HS-5 (cell line): ENCODE measurements at regions not wholly inside any gene's neighbourhood (a gene's known extent, or its start where the extent isn't known, plus 50 kb on each side); places are given as distances from the start of the nearest gene placed in this dataset.

Experiments
- DNase-seq: peaks from one replicate; pipeline ENCODE4 v3.0.0-alpha.2; 2012; ENCODE audit warnings: low read depth

GRCh38 chr15:70470556-70471191, 292.7 kb downstream of the UACA start:
- no peak for DNase-seq

- no peak for DNase-seq
These were observed 293.5 kb downstream of the UACA start for GRCh38 chr15:70469651-70470555.

GRCh38 chr15:70469182-70469581, 294.2 kb downstream of the UACA start:
- DNase-seq = no peak

GRCh38 chr15:70466895-70467529, 296.3 kb downstream of the UACA start:
- no peak for DNase-seq

GRCh38 chr15:70466305-70466704, 297.1 kb downstream of the UACA start:
- DNase-seq = no peak

- DNase-seq = no peak
These were observed 297.5 kb downstream of the UACA start for GRCh38 chr15:70465812-70466211.

GRCh38 chr15:70463453-70463834, 299.9 kb downstream of the UACA start:
- no peak for DNase-seq

DNA sequence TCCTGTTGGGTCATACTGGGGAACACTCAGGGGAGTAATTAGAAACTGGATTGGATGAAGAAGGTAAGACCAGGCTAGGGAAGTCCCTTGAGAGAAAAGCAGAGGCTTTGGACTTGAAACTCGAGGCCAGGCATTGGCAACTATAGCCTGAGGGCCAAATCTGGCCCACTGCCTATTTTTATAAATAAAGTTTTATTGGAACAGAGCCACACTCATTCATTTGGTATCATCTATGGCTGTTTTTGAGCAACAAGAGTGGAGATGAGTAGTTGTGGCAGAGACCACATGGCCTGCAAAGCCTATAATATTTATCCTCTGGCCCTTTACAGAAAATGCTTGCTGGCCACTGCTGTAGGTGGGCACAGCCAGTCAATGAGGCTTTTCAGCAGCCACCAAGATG, 301.4 kb downstream of the UACA start:
- no peak for DNase-seq

- no peak for DNase-seq
These were observed 302.3 kb downstream of the UACA start for GRCh38 chr15:70461017-70461416.

- DNase-seq = no peak
These were observed 304.0 kb downstream of the UACA start for GRCh38 chr15:70459312-70459711.

- DNase-seq = no peak
These were observed 309.6 kb downstream of the UACA start for GRCh38 chr15:70453766-70454165.

DNA sequence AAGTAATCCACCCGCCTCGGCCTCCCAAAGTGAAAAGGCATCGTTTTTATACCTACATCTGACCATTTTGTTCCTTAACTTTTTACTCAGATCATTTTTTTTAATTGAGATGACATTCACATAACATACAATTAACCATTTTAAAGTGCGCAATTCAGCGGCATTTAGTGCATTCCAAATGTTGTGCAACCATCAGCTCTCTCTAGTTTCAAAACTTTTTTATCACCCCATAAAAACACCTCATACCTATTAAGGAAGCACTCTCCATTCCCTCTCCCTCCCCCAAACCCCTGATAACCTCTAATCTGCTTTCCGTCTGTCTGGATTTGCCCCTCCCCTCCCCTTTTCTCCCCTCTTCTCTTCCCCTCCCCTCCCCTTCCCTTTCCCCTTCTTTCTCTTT, 310.1 kb downstream of the UACA start:
- no peak for DNase-seq

DNA sequence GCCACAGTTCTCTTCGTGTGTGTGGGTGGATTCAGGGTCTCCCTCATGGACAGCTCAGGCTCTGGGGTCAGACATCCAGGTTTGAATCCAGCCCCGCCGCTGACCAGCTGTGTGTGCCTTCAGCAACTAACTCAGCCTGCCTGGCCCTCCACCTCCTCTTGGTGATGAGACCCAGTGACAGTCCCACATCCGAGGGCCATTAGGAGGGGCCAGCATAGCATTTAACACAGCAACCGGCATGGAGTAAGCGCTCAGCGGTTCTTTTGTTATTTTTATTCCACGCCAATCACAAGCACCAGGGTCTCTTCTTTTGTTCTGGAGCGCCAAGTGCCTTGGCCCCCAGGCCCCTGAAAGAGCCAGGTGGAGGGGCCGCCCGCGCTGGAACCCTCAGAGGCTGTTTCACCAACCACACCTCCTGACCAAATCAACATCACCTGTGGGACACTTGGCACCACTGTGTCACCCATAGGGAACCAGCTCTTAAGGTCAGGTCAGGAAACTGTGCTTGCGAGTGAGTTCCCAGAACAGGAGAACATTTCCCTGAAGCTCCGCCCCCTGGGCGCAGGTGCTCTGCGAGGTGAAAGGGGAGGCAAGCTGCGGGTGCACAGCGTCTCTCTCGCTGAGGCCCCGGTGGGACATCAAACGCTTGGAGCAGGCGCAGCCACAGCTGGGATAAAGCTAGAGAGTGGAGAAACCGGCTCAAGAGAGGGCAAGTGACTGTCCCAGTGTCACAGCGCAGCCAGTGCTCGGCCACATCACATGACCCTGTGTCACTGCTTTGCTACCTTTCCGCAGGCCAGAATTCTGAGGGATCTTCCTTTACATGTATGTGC, 311.3 kb downstream of the UACA start:
- no peak for DNase-seq

DNA sequence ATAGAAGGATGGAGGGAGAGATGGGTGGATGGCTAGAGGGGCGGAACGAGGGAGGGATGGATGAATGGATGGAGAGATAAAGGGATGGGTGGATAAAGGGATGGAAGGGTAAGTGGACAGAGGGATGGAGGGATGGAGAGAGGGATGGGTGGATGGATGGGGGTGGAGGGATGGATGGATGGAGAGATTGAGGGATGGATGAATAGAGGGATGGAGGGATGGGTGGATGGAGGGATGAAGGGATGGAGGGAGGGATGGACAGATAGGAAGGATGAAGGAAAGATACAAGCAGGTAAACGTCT, 313.3 kb downstream of the UACA start:
- no peak for DNase-seq

DNA sequence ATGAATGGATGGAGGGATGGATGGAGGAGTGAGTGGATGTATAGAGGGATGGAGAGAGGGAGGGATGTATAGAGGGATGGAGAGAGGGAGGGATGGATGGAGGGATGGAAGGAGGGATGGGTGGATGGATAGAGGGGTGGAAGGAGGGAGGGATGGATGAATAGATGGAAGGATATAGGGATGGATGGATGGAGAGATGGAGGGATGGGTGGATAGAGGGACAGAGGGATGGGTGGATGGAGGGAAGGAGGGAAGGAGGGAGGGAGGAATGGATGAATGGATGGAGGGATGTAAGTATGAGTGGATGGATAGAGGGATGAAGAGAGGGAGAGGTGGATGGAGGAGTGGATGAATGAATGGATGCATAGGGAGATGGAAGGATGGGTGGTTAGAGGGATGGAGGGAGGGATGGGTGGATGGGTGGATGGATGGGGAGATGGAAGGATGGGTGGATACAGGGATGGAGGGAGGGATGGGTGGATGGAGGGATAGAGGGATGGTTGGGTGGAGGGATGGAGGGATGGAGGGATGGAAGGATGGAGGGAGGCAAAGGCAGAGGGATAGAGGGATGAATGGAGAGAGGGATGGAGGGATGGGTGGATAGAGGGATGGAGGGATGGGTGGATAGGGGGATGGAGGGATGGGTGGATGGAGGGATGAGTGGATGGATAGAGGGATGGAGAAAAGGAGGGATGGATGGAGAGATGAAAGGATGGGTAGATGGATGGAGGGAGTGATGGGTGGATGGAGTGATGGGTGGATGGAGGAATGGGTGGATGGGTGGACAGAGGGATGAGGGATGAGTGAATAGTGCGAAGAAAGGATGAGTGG, 313.8 kb downstream of the UACA start:
- DNase-seq = no peak

DNA sequence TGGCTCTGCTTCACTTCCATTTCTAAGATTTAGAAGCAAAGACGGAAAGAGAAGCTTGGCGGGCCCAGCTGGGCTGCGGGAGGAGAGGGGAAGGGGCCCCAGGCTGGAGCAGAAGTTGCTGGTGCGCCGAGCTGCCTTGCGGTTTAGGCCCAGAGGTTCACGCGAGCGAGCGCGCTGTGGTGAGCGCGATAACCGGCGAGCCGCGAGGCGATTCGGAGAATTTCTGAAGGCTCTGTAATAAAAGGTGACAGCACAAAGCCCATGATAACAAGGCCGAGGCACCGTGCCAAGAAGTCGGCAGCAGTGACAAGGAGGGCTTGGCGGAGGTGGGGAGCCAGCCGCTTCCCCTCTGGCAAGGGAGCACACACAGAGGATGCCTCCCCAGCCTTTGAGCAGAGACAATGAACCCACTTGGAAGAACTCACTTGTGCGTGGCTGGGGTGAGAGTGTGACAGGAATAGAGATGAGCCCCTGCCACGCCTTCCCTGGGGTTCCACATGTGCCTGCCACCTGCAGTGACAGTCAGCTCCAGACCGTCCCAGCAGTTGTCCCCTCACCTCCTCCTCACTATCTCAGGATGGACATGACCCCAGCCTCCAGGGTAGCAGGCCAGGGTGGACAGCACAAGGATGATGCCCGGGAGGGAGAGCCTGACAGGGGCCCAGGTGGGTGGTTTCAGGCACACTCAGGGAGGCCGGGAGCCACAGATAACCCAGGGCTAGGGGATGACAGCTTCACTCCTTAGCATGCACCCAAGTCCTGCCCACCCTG, 315.2 kb downstream of the UACA start:
- DNase-seq = no peak

GRCh38 chr15:70447521-70447920, 315.8 kb downstream of the UACA start:
- no peak for DNase-seq

DNA sequence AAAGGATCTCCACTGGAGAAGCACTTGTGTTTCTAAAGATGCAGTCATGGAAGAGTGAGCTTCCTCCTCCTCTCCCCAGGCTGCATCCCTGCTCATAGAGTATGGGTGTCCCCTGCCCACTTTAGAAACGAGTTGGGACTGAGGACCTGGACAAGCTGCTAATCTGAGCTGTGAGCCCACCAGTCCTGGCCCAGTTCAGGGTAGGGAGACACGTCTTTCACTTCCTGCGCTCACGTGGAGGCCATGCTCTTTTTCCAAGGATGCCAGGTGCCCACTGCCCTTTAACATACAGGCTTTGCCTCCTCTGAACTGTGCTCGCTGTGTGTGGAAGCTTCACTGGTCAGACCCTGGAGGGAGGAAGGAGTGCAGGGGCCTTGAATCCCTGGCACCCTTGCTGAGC, 316.3 kb downstream of the UACA start:
- DNase-seq = no peak

GRCh38 chr15:70443486-70444273, 319.7 kb downstream of the UACA start:
- DNase-seq = no peak
